ENCODE measurements at regions not wholly inside any gene's neighbourhood (a gene's known extent, or its start where the extent isn't known, plus 50 kb on each side); places are given as distances from the start of the nearest gene placed in this dataset.

GRCh38 chr2:163808406-163808805, 72.6 kb upstream of the FIGN start:
- no peak for TF ChIP-seq CTCF (IDR thresholded peaks at IDR 0.05)
- no peak for TF ChIP-seq USF1 (IDR thresholded peaks at IDR 0.05; ENCODE audit: borderline replicate concordance, low read depth)
- TF ChIP-seq YY1 (IDR thresholded peaks at IDR 0.05; ENCODE audit: low read depth) = no peak
- TF ChIP-seq POLR2AphosphoS5 (IDR thresholded peaks at IDR 0.05; ENCODE audit: low read depth, low read length) = no peak
- TF ChIP-seq EP300 (IDR thresholded peaks at IDR 0.05; ENCODE audit: borderline replicate concordance in 1 of 2, low read depth in 1 of 2, low read length in 1 of 2) = no peak
- no peak for TF ChIP-seq JUND (IDR thresholded peaks at IDR 0.05)
- no peak for TF ChIP-seq TAF1 (IDR thresholded peaks at IDR 0.05; ENCODE audit: borderline replicate concordance, low read depth, low read length)
- no peak for TF ChIP-seq FOXJ3 (CRISPR knock-in tag; IDR thresholded peaks at IDR 0.05)
- TF ChIP-seq CHD2 (IDR thresholded peaks at IDR 0.05; ENCODE audit: low read length, partially characterized antibody) = no peak
- TF ChIP-seq, protein P1, sequence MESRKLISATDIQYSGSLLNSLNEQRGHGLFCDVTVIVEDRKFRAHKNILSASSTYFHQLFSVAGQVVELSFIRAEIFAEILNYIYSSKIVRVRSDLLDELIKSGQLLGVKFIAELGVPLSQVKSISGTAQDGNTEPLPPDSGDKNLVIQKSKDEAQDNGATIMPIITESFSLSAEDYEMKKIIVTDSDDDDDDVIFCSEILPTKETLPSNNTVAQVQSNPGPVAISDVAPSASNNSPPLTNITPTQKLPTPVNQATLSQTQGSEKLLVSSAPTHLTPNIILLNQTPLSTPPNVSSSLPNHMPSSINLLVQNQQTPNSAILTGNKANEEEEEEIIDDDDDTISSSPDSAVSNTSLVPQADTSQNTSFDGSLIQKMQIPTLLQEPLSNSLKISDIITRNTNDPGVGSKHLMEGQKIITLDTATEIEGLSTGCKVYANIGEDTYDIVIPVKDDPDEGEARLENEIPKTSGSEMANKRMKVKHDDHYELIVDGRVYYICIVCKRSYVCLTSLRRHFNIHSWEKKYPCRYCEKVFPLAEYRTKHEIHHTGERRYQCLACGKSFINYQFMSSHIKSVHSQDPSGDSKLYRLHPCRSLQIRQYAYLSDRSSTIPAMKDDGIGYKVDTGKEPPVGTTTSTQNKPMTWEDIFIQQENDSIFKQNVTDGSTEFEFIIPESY (IDR thresholded peaks at IDR 0.05; ENCODE audit: borderline replicate concordance, low read depth) = no peak

Data from SK-N-SH (cell line).